ENCODE measurements at regions not wholly inside any gene's neighbourhood (a gene's known extent, or its start where the extent isn't known, plus 50 kb on each side); places are given as distances from the start of the nearest gene placed in this dataset.
"Not testable (repeated sequence)": the region's sequence is repeated elsewhere in the genome, so short reads cannot be mapped to it uniquely, and the experiment has no call there.

DNA sequence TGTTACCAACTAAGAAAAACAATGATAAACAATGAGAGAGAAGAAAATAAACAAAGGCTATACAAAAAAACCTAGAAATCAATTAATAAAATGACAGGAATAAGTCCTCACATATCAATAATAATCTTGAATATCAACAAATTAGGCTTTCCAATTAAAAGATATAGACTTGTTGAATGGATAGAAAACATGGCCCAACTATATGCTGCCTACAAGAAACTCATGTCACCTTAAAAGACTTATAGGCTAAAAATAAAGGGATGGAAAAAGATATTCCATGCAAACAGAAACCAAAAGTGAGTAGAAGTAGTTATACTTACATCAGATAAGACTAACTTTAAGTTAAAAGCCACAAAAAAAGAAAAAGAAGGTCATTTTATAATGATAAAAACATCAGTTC, 183.9 kb downstream of the MYRFL start:
- no peak for DNase-seq (ENCODE audit: extremely low spot score, insufficient read length, low read depth)
- FAIRE-seq = no peak

- no peak for FAIRE-seq
- DNase-seq (ENCODE audit: extremely low spot score, insufficient read length, low read depth) = no peak
These were observed 186.3 kb downstream of the MYRFL start for GRCh38 chr12:70011353-70011752.

DNA sequence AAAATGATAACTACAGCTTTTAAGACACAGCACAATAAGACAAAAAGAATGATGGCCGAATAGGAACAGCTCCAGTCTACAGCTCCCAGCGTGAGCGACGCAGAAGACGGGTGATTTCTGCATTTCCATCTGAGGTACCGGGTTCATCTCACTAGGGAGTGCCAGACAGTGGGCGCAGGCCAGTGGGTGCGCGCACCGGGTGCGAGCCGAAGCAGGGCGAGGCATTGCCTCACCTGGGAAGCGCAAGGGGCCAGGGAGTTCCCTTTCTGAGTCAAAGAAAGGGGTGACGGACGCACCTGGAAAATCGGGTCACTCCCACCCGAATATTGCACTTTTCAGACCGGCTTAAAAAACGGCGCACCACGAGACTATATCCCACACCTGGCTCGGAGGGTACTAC, 188.0 kb downstream of the MYRFL start:
- DNase-seq (ENCODE audit: extremely low spot score, insufficient read length, low read depth); FAIRE-seq: not testable (repeated sequence)

DNA sequence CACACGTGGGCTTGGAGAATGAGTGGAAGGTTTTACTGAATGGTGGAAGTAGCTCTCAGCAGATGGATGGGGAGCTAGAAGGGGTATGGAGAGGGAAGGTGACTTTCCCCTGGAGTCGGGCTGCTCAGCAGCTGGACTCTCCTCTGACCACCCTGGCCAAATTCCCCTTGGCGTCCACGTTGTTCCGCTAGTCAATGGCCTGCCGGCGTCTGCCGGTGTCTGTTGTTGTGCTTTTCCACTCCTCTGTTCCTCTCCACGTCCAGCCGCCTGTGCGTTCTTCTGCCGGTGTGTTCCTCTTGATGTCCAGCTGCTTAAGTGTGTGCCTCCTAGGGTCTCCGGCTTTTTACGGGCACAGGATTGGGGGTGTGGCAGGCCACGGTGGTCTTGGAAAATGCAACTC, 203.5 kb downstream of the MYRFL start:
- FAIRE-seq = no peak

GRCh38 chr12:70028918-70029317, 203.9 kb downstream of the MYRFL start:
- no peak for FAIRE-seq
- DNase-seq (ENCODE audit: extremely low spot score, insufficient read length, low read depth) = no peak

More for the DNA sequence above, 203.5 kb downstream of the MYRFL start:
- no peak for DNase-seq (ENCODE audit: extremely low spot score, insufficient read length, low read depth)

DNA sequence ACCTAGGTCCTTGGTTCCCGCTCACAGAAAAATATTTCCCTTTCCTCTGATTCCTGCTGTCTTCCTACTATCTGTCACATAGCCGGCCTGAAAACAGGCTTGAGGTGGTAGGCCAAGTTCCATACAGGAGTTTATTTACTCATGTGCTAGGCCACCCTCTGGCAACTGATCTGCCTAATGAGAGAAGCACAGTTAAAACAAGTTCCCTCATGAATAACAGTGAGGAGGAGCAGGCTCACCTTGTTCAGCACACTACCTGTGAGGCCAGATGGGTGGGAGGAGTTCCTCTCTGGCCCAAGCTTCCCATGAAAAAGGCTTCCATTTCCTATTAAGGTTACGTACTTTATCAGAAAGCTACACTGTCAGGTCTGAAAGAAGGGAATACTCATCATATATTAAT, 206.0 kb downstream of the MYRFL start:
- FAIRE-seq (no peak), DNase-seq (ENCODE audit: extremely low spot score, insufficient read length, low read depth) (no peak)

- FAIRE-seq (no peak), DNase-seq (ENCODE audit: extremely low spot score, insufficient read length, low read depth) (no peak)
These were observed 207.0 kb downstream of the MYRFL start for GRCh38 chr12:70032076-70032475.

DNA sequence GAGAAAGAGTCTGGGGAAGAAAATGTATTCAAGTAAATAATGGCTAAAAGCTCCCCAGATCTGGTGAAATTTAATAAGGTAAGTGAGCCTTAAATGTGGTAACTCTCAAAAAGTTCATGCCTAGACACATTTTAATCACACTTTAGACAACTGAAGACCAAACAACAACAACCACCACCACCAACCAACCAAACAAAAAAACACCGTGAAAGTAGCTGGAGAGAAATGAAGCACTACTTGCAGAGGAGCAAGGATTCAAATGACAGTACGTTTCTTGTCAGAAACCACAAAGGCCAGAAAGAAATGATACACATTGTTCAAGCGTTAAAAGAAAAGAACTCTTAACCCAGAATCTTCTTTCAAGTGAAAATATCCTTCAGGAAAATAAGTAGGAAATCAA, 208.3 kb downstream of the MYRFL start:
- FAIRE-seq (no peak), DNase-seq (ENCODE audit: extremely low spot score, insufficient read length, low read depth) (no peak)

DNA sequence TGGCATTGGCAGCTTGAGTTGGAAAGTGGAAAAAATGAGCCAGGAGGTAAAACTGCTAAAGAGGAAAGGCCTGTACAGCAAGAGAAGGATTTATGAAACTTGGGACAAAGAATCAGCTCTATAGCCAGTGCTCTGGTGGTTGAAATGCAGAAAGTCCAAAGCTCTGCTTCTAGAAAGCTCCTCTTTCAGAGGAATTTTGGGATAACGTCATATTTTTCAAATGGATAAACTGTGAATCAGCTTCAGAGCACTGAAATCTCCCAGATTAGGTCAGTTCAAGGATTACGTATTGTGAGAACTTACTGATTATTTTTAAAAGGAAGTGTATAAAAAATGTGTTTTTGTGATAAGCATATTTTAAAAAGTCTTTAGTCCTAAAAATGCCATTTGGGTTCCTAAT, 203.1 kb upstream of the CNOT2 start:
- DNase-seq (ENCODE audit: extremely low spot score, insufficient read length, low read depth) (no peak), FAIRE-seq (no peak)

DNA sequence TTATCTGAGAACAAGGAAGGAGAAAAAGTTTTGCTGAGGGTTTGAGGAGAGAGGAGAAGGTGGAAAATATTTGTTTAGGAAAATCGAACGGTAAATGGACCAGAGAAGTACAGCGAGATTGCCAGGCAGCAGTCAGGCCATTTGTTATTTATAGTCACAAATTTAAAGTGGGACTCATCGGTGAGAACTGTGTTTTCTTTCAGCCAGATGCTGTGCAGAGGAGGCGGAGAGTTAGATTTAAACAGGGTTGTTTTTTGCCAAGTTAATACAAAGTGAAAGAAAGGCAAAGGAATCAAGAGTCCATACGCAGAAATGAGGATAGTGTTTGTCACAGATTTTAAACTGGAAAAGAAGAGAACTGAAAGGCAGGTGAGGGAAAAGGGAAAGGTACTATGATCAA, 200.6 kb upstream of the CNOT2 start:
- DNase-seq (ENCODE audit: extremely low spot score, insufficient read length, low read depth) (no peak), FAIRE-seq (no peak)

DNA sequence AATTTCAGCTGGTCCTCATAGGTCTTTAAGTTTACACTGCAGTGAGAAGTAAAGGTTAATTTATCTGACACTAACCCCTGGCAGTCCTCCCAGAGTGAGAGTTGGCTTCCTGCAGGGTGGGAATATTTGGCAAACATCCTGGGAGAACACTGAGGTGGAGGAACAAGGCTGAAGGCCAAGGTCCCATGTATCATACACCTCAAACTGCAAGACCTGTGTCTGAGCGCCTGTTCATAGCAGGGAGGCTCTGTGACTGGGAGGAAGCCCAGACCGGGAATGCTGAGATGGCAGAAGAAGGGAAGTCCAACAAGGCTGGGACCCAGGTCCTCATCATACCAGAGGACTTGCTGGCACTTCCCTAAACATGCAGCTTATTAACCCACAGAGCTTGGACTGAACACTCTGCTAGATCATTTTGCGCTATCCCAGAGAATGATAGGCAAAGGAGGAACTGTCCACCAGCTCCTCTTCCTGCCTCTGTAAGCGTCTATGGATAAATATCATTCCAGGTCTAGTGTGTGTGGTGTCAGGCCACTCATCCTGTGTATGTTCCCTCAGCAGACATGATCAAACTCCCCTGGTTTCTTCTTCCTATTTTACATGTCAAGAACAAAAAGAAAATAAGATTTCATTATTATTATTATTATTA, 199.6 kb upstream of the CNOT2 start:
- DNase-seq (ENCODE audit: extremely low spot score, insufficient read length, low read depth) (no peak), FAIRE-seq (no peak)

DNA sequence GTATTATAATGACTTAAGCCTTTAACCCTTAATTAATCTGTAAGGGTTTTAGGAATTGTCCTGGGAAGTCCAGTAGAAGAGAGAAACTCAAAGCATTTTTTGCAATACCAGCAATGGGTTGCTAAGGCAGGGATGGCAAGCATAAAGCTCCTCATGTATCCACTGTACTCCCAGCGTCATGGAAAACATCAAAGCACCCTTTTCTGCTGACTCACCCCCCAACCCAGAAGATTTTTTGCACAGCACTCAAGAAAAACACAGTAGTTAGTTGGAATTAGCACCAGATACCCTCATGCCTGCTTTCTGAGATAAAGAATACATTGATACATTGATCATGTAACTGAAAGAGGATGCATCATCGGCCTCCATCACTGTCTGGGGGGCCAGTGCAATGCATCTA, 199.1 kb upstream of the CNOT2 start:
- FAIRE-seq = no peak
- no peak for DNase-seq (ENCODE audit: extremely low spot score, insufficient read length, low read depth)

GRCh38 chr12:70045036-70045435, 198.2 kb upstream of the CNOT2 start:
- FAIRE-seq = no peak

GRCh38 chr12:70045514-70045913, 197.7 kb upstream of the CNOT2 start:
- no peak for DNase-seq (ENCODE audit: extremely low spot score, insufficient read length, low read depth)
- FAIRE-seq = no peak

More at GRCh38 chr12:70045036-70045435, 198.2 kb upstream of the CNOT2 start:
- DNase-seq (ENCODE audit: extremely low spot score, insufficient read length, low read depth) = no peak

GRCh38 chr12:70048521-70049250, 194.5 kb upstream of the CNOT2 start:
- DNase-seq (ENCODE audit: extremely low spot score, insufficient read length, low read depth) = no peak
- peak; percentile 5 for FAIRE-seq

DNA sequence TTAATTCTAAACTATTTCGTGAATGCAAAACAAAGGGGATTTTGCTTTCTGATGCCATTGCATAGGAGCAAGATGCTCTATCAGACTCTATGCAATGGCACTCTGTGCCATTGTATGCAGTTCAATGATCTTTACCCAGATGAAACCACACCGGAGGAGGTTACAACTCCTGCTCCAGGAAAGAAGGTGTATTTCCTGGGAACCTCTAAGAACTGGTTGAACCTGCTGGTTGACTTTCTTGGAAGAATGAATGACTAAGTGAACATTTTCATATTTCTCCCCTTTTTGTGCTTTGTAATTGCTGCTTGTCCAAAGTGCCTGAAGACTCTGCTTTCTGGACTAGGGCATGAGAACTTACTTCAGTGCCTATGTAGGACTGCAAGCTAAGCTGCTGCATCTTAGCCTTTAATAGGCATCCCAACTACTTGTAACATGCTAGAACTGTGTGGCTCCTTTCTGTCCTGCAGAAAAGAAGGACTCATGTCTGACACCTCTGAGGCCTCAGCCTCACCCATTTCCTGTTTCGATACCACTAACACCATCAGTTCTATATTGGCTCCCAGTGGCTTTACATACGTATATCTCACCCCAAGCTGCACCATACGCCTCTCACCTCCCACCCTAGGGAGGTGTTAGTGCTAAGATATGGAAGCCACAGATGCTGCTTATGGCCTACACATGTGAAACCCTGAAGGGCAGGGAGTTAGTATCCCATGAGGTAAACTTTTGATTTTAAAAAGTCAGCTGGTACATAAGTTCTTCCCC, 193.5 kb upstream of the CNOT2 start:
- DNase-seq (ENCODE audit: extremely low spot score, insufficient read length, low read depth) (peak; percentile 9), FAIRE-seq (peak; percentile 93)

GRCh38 chr12:70052476-70052875, 190.8 kb upstream of the CNOT2 start:
- no peak for DNase-seq (ENCODE audit: extremely low spot score, insufficient read length, low read depth)
- no peak for FAIRE-seq

DNA sequence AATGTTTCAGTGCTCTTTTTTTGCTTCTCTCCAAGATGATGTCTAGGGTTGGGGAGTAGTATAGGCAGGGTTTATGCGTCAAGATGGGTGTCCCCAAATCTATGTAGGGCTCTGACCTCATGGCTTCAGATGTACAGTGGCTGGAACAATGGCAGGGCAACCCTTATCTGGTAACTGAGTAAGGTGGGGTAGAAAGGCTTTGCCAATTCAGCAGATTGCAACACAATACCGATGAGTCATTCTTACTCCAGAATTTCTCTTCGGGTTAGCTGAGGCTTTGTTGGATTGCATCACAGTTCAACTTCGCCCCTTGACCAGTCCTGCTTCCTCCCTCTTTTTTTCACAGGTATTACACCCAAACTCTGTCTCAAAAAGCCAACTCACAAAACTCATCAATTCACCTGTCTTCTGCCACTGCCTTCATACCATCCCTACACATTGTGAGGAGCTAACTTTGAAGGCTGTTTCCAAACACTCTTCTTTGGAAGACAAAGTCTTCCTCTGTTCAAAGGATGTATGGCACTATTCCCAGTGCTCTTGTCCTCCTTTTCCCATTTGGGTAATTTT, 190.2 kb upstream of the CNOT2 start:
- FAIRE-seq (no peak), DNase-seq (ENCODE audit: extremely low spot score, insufficient read length, low read depth) (no peak)

DNA sequence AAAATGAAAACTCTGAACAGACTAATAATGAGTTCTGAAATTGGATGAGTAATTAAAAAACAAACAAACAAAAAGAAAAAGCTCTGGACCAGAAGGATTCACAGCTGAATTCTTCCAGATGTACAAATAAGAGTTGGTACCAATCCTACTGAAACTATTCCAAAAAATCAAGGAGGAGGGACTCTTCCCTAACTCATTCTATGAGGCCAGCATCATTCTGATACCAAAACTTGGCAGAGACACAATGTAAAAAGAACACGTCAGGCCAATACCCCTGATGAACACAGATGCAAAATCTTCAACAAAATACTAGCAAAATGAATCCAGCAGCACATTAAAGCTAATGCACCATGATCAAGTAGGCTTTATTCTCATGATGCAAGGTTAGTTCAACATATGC, 183.9 kb upstream of the CNOT2 start:
- no peak for DNase-seq (ENCODE audit: extremely low spot score, insufficient read length, low read depth)
- no peak for FAIRE-seq

- no peak for DNase-seq (ENCODE audit: extremely low spot score, insufficient read length, low read depth)
- no peak for FAIRE-seq
These were observed 182.6 kb upstream of the CNOT2 start for GRCh38 chr12:70060634-70061033.

DNA sequence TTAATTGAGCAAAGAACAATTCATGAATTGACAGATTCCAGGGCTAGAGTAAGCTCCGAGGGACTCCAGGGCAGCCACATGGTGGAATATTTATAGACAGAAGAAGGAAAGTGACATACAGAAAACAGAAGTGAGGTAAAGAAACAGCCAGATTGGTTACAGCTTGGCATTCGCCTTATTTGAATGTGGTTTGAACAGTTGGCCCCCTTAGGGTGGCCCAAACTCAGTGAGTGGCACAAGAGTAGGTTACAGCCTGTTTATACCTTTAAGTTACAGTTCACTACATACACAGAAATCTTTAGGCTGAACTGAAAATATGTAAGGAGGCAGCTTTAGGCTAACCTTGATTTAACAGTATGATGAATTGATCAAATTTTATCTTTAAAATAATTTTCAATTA, 174.5 kb upstream of the CNOT2 start:
- DNase-seq (ENCODE audit: extremely low spot score, insufficient read length, low read depth) = no peak

More for the DNA sequence above, 174.5 kb upstream of the CNOT2 start:
- no peak for FAIRE-seq

Measured in GM18507 (cell line).